PFSK-1 (cell line): ENCODE measurements at regions not wholly inside any gene's neighbourhood (a gene's known extent, or its start where the extent isn't known, plus 50 kb on each side); places are given as distances from the start of the nearest gene placed in this dataset.
A peak's percentile ranks its signal among the peaks of the same experiment; 100 is the strongest.

Experiments
- FOXP2 ChIP-seq: optimal IDR thresholded peaks from 2 replicates; pipeline ENCODE3; 2011; ENCODE audit warnings: borderline replicate concordance, control low read depth, inconsistent platforms; ENCODE audit not compliant: insufficient read depth; ENCODE audit errors: extremely low read length, extremely low read depth
- POLR2AphosphoS5 ChIP-seq: IDR thresholded peaks from 2 replicates; pipeline ENCODE4 v1.6.1; 2012; ENCODE audit warnings: low read depth, mild to moderate bottlenecking, control low read depth, low read length, moderate library complexity
- SIN3A ChIP-seq: IDR thresholded peaks from 2 replicates; pipeline ENCODE4 v1.6.1; 2012; ENCODE audit warnings: mild to moderate bottlenecking, low read length, moderate library complexity, borderline replicate concordance; ENCODE audit not compliant: insufficient read depth
- TAF1 ChIP-seq: IDR thresholded peaks from 2 replicates; pipeline ENCODE4 v1.6.1; 2012; ENCODE audit warnings: low read length, control low read depth, borderline replicate concordance; ENCODE audit not compliant: insufficient read depth
- TF ChIP-seq, protein P1 (sequence below), 2 experiments: IDR thresholded peaks; 2 replicates each; pipeline versions ENCODE4 v1.6.1 to v1.8.0; 2011 to 2012; ENCODE audit warnings: low read depth in 2 of 2, low read length in 2 of 2, control low read depth in 1 of 2, inconsistent platforms in 1 of 2, mild to moderate bottlenecking in 1 of 2, moderate library complexity in 1 of 2; ENCODE audit not compliant: insufficient read depth in 1 of 2

DNA sequence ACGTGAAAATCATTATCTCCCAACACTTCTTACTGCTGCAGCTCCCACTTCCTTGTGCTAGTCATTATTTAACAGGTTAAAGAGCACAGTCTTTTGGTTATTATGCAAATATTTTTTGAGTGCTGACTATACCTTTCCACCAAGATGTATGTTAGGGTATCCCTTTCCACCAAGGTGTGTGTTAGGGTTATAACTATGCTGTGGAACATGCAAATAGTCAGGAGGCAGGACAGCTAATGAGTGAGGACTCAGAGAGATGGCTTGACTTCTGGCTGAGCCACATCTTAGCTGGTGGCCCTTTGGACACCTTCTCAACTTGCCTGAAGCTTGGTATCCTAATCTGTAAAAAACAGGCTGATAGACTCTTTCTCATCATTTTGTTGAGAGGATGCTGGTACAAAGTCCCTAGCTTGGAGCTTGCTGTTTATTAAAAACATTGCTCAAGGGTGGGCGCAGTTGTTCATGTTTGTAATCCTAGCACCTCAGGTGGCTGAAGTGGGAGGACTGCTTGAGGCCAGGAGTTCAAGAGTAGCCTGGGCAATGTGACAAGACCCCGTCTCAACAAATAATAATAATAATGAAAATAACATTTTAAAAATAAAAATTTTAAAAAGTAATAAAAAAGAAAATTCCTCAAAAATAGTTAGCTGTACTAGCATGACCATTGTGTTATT, 160.5 kb upstream of the ADAMTS9 start:
- TF ChIP-seq FOXP2: no peak
- TF ChIP-seq SIN3A: no peak
- TF ChIP-seq, protein P1, sequence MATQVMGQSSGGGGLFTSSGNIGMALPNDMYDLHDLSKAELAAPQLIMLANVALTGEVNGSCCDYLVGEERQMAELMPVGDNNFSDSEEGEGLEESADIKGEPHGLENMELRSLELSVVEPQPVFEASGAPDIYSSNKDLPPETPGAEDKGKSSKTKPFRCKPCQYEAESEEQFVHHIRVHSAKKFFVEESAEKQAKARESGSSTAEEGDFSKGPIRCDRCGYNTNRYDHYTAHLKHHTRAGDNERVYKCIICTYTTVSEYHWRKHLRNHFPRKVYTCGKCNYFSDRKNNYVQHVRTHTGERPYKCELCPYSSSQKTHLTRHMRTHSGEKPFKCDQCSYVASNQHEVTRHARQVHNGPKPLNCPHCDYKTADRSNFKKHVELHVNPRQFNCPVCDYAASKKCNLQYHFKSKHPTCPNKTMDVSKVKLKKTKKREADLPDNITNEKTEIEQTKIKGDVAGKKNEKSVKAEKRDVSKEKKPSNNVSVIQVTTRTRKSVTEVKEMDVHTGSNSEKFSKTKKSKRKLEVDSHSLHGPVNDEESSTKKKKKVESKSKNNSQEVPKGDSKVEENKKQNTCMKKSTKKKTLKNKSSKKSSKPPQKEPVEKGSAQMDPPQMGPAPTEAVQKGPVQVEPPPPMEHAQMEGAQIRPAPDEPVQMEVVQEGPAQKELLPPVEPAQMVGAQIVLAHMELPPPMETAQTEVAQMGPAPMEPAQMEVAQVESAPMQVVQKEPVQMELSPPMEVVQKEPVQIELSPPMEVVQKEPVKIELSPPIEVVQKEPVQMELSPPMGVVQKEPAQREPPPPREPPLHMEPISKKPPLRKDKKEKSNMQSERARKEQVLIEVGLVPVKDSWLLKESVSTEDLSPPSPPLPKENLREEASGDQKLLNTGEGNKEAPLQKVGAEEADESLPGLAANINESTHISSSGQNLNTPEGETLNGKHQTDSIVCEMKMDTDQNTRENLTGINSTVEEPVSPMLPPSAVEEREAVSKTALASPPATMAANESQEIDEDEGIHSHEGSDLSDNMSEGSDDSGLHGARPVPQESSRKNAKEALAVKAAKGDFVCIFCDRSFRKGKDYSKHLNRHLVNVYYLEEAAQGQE (IDR thresholded peaks at IDR 0.05; ENCODE audit: insufficient read depth in 1 of 2, low read depth in 2 of 2, low read length in 2 of 2): no peak
- no peak for TF ChIP-seq TAF1
- TF ChIP-seq POLR2AphosphoS5: no peak

DNA sequence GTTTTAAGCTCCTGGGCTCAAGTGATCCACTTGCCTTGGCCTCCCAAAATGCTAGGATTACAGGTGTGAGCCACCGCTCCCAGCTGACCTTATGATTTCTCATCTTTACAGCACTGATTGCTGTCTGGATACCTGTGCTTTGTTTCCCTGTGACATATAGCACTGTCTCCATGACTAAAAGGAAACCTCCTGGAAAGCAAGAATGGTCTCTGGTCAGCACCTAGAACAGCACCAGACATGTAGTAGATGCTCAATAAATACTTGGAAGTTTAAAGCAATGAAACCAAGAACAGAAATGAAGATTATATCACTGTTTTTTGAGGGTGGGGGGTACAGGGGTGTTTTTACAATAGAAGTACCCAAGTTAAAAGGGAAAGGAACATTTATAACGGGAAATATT, 156.8 kb upstream of the ADAMTS9 start:
- no peak for TF ChIP-seq FOXP2
- TF ChIP-seq, protein P1 (IDR thresholded peaks at IDR 0.05; ENCODE audit: insufficient read depth in 1 of 2, low read depth in 2 of 2, low read length in 2 of 2): peak in 1 of 2 experiments; percentile 79; a peak in 2 of 4 replicates
- TF ChIP-seq TAF1: no peak

DNA sequence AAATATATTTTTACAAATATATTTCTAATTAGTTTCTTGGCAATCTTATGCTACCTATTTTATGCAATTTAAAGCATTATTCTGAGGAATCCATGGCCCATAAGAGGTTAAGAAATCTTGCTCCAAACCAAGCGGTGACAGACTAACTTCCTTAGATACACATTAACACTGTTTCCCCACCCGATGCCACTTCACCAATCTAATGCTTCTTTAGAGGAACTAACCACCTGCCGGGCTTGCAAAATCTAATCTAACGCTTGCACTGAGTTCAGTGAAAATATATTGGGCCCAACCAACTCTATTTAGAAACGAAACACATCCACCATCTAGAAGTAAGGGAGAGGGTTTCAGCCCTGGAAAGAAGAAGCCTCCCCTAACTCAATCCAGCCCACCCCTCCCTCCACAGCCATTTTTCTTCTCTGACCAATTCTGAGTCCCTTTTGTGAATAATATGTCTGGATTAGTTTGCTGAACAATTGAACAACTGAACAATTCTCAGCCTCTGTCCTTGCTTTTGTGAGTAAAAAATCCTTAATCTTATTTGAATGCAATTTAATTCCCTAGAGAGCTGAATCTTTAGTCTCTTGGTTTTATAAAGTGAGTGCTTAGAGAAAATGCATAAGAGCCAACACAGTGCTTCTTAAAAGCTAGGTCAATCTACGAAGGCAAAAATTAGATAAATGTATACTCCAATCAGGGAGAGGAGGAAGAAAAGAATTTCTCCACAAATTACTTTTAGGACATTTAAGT, 150.4 kb upstream of the ADAMTS9 start:
- no peak for TF ChIP-seq POLR2AphosphoS5
- no peak for TF ChIP-seq FOXP2
- TF ChIP-seq TAF1: no peak
- TF ChIP-seq, protein P1 (IDR thresholded peaks at IDR 0.05; ENCODE audit: insufficient read depth in 1 of 2, low read depth in 2 of 2, low read length in 2 of 2): no peak
- no peak for TF ChIP-seq SIN3A

DNA sequence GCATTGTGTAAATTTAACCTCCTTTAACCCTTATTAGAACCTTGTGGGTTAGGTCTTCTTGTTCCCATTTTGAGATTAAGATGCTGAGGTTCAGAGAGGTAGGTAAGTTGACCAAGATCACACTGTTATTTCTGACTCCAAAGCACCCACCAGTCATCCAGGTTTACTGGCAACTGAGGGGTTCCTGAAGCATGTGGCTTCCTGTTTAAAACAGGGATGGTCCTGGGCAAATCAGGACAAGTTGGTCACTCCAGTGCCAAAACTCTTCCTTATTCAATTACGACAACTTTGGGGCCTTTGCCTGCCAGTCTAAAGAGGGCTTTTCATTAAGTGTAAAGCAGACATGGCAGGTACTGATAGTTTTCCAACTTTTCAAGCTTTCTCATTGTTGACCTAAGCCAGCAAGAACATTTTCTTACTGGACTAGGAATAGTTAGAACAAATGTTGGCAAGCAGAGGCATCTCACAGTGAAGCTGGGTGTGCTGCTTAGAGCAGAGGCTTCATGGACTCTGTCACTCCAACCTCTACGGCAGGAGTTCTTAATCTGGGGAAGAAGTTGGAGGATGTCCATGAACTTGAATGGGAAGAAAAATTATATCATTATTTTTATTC, 149.4 kb upstream of the ADAMTS9 start:
- TF ChIP-seq TAF1: no peak
- TF ChIP-seq SIN3A: no peak
- no peak for TF ChIP-seq FOXP2
- no peak for TF ChIP-seq POLR2AphosphoS5
- TF ChIP-seq, protein P1 (IDR thresholded peaks at IDR 0.05; ENCODE audit: insufficient read depth in 1 of 2, low read depth in 2 of 2, low read length in 2 of 2): no peak
